Renal pelvis (tissue), 1 donor: ENCODE measurements at regions not wholly inside any gene's neighbourhood (a gene's known extent, or its start where the extent isn't known, plus 50 kb on each side); places are given as distances from the start of the nearest gene placed in this dataset.
A peak's percentile ranks its signal among the peaks of the same experiment; 100 is the strongest.

Experiments used
- DNase-seq: peaks from one replicate; pipeline ENCODE4 v3.0.0-alpha.2; 2013

DNA sequence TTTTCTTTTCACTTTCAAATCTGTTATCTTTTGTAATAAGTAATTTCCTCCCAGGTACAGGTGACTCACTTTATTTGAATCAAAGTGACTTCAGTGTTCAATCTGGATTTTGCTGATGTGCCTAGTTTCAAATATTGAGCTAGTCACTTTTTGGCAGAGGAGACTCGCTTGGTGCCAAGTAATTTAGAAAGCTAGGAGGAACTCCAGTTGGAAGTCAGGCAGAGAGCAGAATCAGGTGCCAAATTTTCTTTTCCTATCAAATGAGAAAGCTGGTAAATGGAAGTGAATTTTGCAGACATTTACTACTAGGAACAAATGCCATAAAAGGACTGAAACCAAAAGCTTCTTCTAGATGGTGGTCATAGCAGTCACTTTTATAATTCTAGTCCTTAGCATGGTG, 656.0 kb upstream of the KIF2B start:
- no peak for DNase-seq

DNA sequence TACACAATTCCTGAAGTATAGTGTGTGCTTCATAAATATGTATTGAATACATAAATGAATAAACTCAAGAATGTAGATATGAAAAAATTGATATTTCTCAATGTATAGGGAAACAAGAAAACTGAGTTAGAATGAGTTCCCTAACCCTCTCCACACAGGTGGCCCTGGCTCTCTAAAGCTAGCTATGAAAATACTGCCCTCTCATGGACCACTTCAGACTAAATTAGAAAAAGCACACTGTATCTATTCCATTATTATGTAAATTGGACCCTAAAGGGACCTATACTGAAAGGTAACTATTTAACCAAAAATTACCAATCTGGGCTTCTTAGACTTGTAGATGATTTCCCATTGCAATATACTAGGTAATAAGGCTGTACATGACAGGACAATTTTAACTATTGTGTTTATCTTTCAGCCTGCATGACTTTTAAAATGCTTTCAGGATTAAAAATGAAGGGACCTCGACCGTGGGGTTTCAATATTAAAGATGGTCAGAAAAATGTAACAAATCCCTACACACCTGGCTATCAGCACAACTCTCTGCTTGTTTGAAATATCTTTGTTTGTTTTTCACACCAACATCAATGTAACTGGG, 672.5 kb upstream of the KIF2B start:
- peak; percentile 4 for DNase-seq

DNA sequence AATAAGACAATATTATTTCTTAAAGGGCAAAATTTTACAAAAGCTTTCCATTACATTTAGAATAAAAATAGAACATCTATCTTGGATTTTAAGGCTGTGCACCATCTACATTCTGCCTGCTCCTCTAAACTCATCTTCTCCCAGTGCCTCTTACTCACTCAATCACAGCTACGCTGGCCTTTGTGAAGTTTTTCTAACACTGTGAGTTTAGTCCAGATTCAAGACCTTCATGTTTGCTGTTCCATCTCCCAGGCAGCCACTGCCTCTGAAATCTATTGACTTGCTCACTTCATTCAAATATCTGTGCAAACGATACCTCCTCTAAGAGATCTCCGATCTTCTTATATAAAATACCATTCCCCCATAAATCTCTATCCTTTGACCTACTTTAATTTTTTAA, 673.4 kb upstream of the KIF2B start:
- no peak for DNase-seq

DNA sequence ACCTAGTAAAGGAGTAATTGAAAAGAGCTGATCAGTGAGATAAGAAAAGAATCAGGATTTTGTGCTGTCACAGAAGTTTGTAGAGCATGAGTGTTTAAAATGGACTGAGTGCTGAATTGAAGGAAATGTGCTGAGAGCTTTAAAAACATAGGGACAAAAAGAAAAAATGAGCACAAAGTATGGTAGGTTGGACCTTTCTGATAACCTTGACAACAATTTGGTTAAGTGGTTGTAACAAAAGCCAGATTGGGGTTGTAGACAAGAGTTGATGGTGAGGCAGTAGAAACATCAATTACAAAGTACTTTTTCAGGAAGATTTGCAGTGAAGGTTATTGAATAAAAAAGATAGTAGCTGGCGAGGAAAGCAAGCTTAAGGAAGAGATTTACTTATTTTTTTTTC, 674.7 kb upstream of the KIF2B start:
- DNase-seq, result no peak

DNA sequence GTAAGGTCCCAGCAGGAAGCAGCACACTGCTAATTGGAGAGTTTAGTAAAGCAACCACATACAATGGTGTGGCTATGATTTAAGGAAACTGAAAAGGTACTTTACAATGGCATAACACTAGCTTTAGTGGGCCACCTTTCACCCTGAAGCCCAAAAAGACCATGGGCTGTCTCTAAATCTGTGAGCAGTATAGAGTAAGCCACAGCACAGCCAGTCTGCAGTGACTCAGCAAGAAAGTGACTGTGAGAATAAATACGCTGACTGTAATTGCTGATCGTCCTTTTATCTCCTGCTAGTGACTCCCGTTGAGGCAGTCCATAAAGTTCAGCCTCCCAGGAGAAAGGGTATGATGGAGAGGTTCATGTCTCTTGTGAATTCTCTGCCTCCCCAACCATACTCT, 679.8 kb upstream of the KIF2B start:
- DNase-seq, result no peak

DNA sequence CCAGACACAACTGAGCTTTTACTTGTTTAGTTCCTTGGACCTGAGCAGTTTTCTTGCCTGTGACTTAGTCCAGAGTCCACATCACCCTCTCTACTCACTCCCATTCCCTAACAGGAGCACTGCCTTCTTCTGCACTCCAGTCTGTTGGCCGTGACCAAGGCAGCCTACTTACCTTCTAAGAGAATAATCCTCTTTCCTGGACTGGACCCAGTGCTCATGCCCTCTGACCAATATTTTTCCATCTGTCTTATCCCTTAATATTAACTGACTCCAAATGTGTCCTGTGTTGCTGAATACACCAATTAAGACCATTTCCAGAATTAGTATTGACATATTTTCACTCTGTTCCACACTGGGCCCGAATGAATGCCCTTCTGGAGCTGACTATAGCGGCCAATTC, 681.0 kb upstream of the KIF2B start:
- no peak for DNase-seq

DNA sequence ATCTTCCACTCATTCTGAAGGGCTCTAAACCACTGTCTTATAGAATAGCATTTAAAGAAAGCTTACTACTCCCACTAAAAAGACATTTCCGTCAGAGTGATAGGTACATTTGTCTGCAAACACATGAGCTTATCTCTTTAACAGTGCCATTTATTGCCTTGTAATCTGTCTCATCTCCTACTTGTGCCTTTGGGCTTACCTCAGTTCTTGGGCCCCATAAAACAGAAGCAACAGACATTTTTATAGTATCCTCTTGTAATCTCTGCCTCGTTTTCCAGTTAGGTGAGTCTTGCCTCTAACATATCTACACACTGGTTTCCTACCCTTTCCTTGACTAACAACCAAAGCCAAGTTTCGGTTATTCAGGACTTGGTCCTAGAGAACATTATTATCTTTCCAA, 681.4 kb upstream of the KIF2B start:
- DNase-seq, result no peak

DNA sequence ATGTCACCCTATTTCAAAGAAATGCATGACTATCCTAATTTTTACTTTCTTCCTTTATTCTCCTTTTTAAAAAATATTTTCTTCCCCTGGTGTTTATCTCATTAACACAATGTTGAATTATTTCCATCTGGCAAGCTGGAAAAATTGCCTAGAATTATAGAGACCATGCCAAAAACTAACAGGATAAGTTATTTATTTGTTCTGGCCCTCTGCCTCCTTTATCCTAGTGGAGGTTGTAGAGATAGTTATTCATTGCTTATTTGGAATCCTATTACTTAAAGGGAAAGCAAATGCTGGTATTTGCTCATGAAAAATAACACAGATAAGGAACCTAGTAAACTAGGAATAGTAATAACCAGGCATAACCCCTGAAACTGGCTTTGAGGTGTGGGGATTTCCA, 684.9 kb upstream of the KIF2B start:
- no peak for DNase-seq

DNA sequence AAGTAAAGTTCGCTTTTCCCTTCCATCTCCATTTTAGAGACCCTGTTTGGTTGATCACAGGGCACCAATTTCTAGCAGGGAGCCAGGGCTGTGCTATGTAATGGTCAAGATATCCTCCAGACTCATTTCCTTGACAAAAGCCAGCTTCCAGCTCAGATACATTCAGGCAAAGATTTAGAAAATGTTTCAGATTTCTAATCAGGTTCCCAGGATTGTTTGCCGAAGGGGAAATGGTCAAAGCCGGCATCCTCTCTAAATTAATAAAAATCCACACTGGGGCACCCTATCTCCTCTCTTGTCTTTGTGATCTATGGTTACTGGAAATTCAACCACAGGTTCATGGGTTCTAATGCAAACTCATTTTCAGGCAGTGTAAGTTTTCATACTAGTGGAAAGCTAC, 686.8 kb upstream of the KIF2B start:
- no peak for DNase-seq

DNA sequence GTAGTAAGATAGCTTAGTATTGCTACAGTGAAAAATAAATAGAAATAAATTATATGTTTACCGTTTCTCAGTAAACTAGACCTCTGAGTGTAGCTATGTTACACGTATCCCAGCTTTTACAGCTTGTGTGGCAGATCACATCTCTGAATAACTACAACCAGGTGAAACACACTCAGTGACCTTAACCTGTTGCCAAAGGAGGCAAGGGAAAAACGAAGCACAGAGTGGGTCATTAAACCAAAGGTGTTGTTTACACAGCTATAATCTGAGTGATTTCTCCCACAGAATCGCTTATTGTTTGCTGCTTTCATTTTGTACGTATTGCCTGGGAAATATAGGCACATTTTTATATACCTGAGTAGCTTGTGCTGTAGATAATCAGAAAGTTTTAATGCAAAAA, 688.2 kb upstream of the KIF2B start:
- DNase-seq, result peak; percentile 2

DNA sequence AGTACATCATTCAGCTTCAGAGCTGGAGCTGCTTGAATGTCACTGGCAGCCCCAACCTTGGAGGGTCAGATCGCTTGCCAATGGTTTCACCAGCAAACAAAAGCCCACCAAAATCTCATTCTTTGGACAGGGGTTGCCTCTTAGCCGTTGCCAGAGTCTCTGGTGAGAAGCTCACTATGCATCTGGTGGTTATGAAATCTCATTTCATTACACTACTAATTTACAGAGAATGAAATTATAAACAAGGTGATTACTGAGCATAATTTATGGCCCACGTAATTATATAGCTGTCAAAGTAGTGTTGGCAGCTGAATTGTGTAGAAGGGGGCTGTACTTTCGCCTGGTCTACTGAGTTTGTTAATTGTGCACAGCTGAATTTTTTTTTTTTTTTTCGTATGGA, 688.9 kb upstream of the KIF2B start:
- peak; percentile 22 for DNase-seq

DNA sequence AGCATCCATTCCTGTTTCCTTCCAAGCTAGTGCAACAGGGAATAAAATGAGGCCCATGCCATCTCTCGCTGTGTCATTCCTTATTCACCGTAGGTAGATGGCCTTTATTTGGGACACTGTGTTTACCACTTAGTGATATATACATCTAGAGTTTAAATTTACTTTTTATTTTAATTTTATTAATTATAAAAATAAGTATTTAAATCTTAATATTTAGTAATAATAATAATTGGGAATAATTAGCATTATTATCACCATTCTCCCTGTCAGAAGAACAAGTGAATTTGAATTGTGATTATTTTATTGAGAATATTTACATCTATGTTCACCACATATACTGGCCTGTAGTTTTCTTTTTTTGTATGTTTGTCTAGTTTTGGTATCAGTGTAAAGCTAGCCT, 692.9 kb upstream of the KIF2B start:
- DNase-seq, result no peak

DNA sequence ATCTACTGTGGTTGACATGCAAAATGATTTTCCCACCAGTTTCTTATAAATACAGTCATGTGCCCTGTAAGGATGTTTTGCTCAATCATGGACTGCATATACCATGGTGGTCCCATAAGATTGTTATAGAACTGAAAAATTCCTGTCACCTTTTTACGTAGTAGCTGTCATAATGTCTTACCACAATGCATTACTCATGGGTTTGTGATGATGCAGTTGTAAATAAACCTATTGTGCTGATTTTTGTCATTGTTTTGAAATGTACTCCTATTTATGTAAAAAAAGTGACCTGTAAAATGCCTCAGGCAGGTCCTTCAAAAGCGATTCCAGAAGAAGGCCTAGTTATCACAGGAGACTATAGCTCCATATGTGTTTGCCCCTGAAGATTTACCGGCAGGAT, 695.4 kb upstream of the KIF2B start:
- DNase-seq, result no peak

DNA sequence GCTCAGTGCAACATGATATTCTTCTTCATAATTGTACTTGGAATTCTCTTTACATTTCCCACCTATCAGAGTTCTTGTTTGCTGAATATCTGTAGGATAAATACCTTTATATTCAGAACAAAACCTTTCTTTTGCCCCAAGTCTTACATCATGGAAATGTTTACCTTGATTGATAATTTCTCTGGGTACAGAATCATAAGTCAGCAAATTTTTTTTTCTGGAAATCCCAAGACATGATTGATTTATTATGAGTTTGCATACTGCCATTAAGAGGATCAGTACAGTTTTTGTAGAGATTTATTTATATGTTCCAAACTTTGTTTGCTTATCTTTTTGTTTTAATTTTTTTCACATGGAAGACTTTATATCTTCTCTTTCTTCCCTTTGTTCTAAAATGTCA, 699.8 kb upstream of the KIF2B start:
- no peak for DNase-seq

DNA sequence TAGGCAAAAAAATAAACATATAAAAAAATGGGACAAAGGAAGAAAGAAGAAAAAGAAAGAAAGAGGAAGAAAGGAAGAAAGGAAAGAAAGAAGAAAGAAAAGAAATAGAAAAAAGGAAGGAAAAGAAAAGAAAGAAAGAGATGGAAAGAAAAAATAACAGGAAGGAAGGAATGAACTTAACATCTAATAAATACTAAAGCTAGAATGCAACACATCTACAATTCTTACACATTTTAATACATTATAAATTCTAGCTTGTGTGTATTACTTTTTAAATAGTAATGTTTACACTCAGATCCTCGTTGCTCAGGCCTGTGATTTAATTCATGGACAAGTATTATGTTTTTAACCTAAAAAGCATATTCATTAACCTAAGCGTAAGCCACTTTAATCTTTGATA, 703.0 kb upstream of the KIF2B start:
- no peak for DNase-seq

DNA sequence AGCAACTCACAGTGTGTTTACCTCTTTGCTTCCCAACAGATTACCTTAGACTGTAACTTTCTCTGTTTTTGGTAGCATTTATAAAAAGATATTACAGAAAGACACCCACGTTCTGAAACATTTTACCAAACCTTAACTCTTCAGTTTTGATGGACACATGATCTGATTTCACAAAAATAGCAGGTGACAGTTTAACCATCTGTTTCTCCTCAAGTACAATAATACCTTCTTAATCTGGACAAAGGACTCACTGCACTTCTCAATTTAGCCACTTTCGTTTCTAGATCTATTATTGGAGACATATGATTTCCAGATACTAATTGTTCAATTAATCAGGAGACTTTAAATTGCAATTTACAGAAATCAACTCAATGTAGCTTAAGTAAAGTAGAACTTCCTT, 703.8 kb upstream of the KIF2B start:
- DNase-seq, result no peak

DNA sequence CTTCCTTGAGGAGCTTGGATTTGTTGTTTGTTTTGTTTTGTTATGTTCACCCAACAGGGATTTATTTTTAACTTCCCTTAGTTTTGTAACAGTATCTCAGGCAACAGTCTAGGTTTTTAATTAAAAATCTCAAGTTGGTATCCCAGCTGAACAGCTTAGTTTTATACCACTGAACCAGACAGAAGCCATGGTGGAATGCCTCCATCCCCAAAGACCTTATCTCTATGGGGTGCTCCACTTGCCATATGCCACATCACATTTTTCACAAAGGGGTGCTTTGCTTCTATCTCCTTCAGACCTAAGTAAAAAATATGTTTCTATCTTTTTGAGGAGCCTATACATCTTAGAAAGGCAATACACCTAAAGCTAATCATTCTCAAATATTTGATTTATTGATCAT, 715.8 kb upstream of the KIF2B start:
- no peak for DNase-seq

DNA sequence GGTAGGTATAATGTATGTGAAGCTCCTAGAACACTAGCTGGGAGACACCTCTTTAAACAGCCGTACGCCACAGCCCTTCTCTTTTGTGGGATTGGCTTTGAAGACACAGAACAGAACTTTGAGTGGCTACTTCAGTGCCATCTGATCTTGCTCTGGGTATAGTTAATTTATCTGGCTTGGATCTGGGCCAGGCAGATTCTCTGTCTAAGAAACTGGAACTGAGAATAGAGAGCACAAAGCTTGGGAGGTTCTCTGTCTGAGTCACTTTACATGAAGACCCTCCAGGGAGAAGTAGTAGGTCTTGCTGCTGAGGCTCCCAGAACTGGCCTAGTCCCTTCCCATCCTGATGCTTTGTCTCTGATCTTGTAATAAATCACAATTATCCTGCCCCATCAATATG, 721.0 kb upstream of the KIF2B start:
- DNase-seq, result no peak

DNA sequence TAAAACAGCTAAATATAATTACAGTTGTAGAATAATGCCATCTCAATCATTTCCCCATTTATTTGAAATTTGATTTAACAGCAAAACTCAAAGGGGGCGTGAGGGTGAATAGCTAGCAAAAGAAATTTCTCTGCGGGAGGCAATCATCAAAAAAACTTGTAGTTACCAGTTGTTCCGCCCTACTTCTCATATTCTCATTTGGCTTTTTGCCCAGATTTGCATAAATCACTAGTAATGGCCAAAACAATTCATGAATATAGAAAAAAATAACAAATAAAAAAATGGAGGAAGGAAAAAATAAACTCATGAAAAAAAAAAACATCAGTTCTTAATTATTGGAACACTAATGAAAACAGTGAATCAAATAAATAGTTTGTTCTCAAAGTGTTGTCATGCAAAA, 722.6 kb upstream of the KIF2B start:
- peak; percentile 11 for DNase-seq

DNA sequence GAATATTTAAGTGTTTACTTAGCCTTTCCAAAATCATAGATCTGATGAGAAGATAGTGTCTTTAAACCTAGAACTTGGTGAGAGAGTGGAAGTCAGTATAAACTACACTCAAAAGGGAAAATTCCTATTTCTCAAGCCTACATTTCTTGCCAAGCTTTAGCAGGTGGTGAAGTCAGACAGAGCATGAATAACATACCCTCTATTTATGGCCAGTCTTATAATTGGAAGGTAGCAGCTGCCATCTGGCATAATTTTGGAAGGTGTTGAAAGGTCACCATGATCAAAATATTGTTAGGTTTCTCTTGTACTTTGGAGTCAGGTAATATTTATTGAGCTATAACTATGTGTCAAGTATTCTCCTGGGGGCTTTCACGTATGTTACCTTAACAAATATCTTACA, 729.3 kb upstream of the KIF2B start:
- DNase-seq, result no peak

DNA sequence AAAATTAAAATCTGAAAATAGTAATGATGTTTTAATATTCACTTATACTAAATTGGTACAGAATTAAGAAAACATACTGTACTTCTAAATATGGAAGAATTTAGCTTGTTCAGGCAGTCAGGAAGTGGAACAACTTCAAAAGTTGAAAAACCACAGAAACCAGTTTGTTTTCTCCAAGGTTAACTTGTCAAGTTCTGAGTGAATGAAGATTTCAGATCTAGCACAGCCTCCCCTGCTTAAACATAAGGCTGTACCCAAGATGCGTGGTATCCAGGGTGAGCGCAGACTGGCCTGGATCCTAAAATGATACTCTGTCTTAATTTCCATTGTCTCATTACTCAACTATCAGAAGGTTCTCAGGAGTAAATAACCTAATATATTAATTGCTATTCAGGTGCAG, 730.7 kb upstream of the KIF2B start:
- DNase-seq, result no peak

DNA sequence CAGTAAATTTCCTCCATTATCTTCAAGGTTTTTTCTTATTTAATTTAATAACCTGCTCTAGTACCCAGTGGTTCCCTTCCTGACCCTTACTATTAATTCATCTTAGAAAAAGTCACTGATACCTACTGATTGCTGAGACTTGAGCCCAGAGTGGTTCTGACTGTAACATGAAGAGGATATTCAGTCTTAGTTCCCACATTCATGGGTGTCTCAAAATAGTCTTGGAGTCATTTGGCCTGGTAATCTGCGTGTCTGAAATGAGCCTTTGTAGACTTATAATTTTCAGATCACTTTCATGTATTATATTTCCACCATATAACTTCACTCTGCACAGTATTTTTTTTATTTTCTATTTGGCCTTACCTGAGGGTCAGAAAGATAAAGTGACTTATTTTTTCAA, 732.0 kb upstream of the KIF2B start:
- DNase-seq, result no peak

DNA sequence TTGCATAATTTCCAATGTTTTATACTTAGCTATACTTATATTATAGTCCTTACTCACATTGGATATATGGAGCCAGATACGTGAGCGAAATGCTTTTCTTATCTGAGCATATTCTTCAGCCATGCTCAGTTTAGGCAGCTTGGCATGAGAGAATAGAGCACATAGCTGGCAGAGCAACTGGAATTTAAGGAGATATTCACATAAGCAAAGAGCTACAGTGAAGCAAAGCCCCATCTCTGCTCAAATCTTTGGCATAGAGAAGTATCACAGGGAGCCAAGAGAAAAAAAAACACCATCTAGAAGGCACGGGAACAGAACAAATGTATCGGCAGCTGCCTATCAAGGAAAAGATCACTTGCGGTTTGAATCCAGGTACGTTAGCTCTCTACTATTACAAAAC, 734.2 kb upstream of the KIF2B start:
- DNase-seq, result no peak

DNA sequence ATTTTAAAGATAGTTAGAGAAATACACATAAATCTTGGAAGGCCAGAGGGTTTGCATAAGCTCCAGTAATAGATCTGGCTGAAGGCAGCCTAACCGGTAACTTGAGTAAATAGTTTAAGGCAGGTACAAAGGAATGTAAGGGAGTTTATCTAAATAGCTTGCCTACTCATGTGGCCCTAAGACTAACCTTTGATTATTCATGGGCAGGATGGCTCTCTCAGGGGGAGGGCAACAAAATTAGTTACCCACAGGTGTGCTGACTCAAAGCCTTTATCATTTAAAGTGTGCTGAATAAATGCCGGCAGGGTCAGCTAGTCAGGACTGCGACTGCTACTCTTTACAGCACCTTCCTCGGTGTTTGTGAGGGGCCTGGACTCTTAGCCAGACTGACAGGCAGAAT, 761.3 kb upstream of the KIF2B start:
- DNase-seq, result peak; percentile 21

DNA sequence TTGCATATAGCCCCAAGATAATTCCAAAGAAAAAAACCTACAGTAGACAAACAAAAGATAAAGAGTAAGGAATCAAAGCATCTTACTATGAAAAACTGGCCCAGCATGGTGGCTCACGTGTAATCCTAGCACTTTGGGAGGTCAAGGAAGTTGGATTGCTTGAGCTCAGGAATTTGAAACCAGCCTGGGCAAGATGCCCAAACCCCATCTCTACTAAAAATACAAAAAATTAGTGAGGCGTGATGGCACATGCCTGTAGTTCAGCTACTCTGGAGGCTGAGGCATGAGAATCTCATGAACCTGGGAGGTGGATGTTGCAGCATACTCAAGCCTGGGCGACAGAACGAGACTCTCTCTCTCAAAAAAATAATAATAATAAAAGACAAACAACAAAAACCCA, 764.7 kb upstream of the KIF2B start:
- DNase-seq, result peak; percentile 9
